ENCODE measurements at regions not wholly inside any gene's neighbourhood (a gene's known extent, or its start where the extent isn't known, plus 50 kb on each side); places are given as distances from the start of the nearest gene placed in this dataset.

GRCh38 chr10:47230957-47231356, 69.0 kb upstream of the GDF10 start:
- no peak for DNase-seq (ENCODE audit: low read depth in 2 of 2)

GRCh38 chr10:47231414-47231813, 68.6 kb upstream of the GDF10 start:
- no peak for DNase-seq (ENCODE audit: low read depth in 2 of 2)

DNA sequence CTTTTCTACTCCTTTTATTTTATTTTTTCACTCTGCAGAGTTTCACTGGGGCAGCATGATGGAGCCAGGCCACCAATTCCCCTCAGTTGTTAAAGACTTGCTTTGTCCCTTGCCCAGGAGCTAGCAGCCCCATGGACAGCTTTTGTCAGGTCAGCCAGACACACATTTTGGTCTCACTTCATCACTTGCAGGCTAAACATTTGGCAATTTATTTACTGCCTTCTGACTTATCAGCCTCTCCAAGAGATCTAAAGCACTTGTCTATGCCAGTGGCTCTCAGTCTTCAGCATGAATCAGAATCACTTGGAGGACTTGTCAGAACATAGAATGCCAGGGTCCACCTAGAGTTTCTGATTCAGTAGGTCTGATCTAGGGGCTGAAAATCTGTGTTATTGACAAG, 66.4 kb upstream of the GDF10 start:
- DNase-seq (ENCODE audit: low read depth in 2 of 2), result no peak

DNA sequence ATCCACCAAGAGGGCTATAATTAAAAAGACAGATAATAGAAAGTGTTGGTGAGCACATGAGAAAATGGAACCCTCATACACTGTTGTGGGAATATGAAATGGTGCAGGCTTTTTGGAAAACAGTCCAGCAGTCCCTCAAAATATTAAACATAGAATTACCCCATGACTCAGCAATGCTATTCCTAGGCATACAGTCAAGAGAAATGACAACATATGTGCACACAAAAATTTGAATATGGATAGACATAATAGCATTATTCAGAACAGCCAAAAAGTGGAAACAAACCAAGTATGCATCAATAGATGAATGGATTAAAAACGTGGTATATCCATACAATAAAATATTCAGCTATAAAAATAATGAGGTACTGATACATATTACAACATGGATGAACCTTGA, 64.5 kb upstream of the GDF10 start:
- DNase-seq (ENCODE audit: low read depth in 2 of 2), result no peak

GRCh38 chr10:47237316-47238260, 62.4 kb upstream of the GDF10 start:
- no peak for DNase-seq (ENCODE audit: low read depth in 2 of 2)

GRCh38 chr10:47238331-47239095, 61.5 kb upstream of the GDF10 start:
- no peak for DNase-seq (ENCODE audit: low read depth in 2 of 2)

DNA sequence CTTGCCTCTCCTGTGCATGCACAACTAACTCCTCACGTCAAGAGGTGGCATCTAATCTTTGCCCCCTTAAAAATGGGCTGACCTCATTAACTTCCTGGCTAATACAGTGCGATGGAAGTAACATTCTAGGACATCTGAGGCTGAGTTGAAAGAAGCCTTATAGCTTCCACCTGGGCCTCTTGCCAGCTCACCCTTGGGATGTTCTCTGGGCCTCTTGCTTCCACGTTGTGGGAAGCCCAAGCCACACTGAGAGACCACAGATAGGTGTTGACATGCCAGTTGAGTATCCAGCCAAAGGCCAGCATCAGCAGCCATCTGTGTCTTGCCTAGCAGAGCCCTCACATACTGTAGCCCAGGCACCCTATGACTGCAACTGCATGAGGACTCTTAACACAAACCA, 60.8 kb upstream of the GDF10 start:
- no peak for DNase-seq (ENCODE audit: low read depth in 2 of 2)

- no peak for DNase-seq (ENCODE audit: low read depth in 2 of 2)
Measured at GRCh38 chr10:47240173-47240572, 59.8 kb upstream of the GDF10 start.

DNA sequence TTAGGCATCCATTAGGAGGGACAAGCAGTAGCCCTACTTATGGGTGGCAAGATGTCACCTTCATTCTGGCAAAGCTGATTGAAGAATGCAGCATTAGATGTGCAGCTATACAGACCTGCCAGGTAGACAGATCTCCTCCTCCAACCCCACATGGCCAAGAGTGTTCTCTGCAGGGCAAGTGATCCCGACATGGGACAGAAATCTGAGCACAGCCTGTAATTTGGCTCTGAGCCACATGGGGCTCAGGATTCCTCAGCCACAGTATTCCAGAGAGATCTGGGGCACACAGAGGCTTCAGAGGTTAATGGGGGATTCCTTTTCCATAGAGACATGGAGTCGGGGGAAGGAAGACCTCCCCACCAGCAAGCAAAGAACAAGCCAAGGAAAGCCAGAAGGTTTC, 58.7 kb upstream of the GDF10 start:
- no peak for DNase-seq (ENCODE audit: low read depth in 2 of 2)

DNA sequence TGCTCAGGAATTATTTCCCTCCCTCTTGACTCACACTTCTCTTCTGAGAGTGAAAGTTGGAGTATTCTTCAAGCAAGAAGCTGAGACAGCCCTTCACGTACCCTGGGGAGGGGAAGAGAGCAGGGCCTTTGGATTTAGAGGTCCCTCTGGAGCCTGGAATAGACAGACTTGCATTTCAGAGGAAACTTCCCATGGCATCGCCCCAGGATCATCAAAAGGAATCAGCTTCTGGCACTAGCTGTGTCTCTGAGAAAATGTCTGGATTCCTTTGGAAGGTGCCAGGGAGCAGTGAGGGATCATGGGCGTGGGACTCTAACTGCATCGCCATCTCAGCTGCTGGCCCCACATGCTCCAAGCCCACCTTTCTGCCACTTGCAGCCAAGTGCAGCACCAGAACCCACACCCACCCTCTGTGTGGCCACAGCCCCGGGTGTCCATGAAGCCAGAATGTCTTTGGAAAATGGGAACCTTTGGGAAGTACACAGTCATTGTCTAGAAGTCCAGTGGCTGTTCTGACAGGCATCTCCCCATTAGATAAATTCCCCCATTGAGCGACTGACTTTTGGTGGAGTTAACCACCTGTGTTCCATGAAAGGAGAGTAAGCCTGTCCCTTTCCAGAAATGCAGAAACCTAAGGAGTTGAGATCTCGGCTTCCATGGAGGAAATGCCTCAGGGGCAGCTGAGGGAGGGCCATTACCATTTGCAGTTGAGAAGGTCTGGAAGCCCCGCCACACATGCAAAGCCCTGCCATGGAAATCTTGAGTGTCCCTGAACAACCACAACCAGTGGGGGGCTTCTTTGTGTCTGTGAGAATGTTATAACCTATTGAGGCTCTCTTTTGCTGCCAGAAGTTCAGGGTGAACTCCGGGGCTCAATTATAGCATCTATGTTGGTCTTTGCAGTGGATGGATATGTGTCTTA, 57.8 kb upstream of the GDF10 start:
- no peak for DNase-seq (ENCODE audit: low read depth in 2 of 2)

DNA sequence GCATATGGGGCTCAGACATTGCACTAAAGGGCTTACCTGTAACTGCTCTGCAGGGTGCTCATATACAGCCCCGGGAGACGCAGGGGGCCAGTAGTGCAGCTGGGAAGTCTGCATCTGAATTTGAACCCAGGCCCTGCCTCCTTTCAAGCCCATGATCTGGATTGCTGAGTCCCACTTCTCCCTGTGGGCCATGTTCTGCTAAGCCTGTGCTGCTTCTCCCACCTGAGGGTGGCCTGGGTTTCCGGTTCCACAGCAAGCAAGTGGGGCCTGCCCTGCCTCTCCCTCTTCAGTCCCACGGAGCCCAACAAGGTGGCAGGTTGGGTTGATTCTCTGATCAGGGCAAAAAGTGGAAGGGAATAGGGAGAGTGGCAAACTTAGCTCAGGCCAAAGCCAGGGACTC, 56.6 kb upstream of the GDF10 start:
- no peak for DNase-seq (ENCODE audit: low read depth in 2 of 2)

DNA sequence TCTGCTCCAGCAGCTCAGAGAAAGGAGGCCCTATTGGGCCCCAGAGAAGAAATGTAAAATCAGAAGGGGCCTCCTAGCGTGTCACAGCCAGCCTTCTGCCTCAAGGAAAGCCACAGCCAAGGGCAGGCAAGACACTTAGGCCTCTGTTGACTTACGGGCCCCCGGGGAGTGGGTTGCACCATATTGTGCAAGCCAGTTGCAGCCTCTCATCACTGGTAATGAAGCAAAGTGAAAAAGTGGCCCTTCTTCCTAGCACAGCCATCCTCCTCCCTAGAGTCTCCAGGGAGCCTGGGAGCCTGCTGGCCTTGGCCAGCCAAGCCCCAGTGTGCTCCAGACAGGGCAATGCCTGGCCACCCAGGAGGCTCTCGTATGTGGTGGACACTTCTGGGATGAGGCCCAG, 56.2 kb upstream of the GDF10 start:
- DNase-seq (ENCODE audit: low read depth in 2 of 2), result no peak

DNA sequence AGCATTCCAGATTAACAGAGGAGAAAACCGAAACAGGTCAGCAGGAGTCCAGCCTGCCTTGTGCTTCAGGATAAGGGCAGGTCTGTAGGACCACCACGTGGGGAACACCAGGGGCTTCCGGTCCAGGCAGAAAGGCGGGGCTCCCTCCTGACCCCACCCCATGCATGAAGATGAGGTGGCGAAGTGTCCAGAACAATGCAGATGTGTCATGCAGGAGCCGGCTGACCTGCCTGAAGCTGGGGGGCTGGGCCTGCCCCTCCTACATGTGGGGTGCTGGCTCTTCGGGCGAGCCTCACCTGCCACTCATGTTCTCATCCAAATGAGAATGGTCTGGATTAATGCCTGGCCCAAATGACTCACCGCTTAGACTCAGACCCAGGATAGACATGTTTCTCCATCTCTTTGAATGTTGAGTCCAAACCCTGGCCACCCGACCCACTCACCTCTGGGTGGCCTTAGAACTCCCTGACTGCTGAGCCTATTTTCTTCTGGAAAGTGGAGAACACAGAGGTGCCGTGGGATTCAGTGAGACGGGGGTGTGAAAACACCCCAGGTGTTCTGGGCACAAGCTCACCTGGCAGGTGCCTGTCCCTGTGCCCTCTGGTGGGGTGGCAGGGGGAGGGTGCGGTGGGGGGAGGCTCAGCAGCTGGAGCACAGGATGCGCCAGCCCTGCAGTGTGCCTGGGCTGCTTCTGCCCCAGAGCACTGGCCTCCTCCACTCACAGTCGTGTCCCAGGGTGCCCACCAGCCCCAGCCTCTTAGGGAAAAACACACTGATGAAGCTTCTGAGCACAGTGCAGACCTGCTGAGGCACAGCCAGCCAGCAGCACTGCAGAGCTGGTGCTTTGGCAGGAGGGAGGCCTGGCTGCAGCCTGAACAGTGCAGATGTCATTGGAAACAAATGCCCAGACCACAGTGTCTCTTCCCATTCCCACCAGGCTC, 55.2 kb upstream of the GDF10 start:
- DNase-seq (ENCODE audit: low read depth in 2 of 2), result no peak

DNA sequence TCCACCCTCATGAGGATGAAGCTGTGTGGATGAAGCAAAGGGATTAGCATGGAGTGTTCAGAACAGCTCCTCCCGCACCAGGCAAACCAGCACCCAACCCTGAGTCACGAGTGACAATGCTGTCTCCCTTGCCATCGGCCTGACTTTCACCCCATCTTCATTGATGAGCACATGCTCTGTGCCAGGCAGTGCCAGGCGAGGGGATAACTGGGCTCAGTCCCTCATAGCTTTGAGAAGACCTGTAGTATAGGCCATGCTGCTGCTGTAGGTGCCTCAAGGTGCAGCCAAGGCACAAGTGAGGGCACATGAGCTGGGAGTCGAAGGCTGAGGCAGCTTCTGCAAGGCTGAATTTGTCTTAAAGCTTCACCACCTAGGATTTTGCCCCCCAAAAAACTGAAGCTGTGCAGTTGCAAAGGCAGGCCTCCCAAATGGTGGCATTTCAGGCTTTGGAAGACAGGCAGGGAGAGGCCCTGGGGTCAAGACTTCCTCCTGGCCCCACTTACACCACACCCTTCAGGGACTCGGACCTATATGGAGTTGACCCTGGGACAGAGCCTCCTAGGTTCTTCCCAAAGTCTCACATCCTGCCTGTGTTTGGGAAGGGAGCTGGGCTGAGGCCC, 54.2 kb upstream of the GDF10 start:
- DNase-seq (ENCODE audit: low read depth in 2 of 2), result no peak

DNA sequence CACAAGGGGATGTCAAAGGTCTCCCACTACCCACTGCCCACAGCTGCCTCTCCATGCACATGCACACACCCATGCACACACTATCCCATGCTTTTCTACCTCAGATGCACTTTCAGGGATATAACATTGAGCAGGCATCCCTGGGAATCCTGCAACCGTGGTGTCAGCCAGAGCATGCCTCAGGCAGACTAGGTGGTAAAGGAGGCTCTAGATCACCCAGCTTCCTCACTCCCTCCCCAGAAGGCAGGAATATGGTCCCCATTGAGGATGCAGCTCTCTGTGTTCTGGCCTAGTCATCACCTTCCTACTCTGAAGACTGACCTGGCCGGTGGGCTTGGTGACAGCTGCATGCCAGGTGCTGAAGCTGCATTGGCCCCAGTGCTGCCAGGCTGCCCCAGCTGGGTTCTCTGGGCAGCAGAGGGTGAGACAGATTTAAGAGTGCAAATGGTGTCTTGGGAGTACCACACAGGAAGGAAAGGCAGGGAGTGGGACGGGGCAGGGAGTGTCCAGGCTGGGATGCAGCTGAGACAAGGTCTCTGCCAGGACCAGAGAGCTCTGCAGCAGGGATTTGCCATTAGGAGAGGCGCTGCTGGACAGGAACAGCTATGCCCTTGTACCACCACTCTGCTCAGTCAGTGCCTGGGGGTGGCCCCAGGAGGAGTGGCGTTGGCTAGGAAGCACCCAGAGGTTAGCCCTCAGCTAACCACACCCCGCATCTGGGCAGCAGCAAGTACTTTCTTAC, 53.4 kb upstream of the GDF10 start:
- DNase-seq (ENCODE audit: low read depth in 2 of 2), result no peak

DNA sequence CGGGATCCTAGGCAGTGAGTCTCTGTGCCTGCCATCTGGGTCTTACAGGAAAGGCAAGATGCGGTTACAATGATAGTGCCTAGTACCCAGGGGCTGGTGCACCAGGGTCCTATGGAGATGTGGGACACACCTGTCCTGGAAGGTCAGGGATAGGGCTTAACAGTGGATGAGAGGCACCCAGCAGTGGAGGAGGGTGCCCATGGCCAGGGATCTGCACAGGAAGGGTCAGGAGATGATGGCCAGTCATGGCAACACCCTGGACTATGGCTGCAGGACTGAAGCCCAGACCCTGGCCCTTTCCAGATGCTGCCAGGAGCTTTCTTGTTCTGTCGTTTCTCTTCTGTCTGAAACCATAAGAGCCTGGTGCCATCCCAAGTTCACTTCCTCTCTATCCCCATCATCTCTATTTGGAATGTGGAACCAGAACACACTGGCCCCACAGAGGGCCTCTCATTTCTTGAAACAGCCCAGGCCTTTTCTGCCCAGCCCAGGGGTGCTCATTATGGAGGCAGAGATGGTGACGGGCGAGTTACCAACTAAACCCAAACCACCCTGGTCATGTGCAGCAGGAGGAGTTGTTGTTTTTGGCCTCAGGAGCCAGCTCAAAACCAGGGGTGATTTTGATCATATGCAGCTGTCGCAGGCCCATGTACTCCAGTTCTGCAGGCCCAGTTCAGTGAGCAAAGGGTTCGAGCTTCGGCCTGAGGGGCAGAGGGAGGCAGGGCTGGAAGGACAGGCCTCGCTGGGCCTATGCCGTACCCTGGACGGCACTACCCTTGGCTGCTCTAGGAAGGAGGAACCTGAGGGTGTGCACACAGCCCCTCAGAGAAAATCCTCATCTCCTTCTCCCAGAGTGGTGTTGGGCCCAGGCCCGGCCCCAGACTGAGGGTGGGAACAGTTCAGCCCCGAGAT, 52.6 kb upstream of the GDF10 start:
- no peak for DNase-seq (ENCODE audit: low read depth in 2 of 2)

GRCh38 chr10:47248386-47249090, 51.5 kb upstream of the GDF10 start:
- no peak for DNase-seq (ENCODE audit: low read depth in 2 of 2)

- no peak for DNase-seq (ENCODE audit: low read depth in 2 of 2)
Measured at GRCh38 chr10:47249881-47250280, 50.1 kb upstream of the GDF10 start.
